Activated T-cell treated with anti-CD3 and anti-CD28 coated beads, Interleukin-2, amount 50 U/mL, for 4 hours (primary cell): ENCODE measurements at regions not wholly inside any gene's neighbourhood (a gene's known extent, or its start where the extent isn't known, plus 50 kb on each side); places are given as distances from the start of the nearest gene placed in this dataset.

Experiments
- ATAC-seq, 2 donors: fragments of 200-7000 bp; cut with Tn5 transposase; one replicate each; pipeline ENCODE4 v1.10.0; 2021
- DNase-seq: peaks from one replicate; pipeline ENCODE4 v3.0.0-alpha.2; 2020
- H3K27me3 Mint-ChIP-seq: one replicate; pipeline ENCODE4 v1.8.0; 2021; ENCODE audit warnings: low read depth, mixed read lengths
- H3K36me3 Mint-ChIP-seq: one replicate; pipeline ENCODE4 v1.8.0; 2022; ENCODE audit warnings: mixed read lengths; ENCODE audit not compliant: insufficient read depth
- H3K4me1 Mint-ChIP-seq: one replicate; pipeline ENCODE4 v1.8.0; 2021; ENCODE audit warnings: low read depth, mixed read lengths
- H3K4me3 Mint-ChIP-seq: one replicate; pipeline ENCODE4 v1.8.0; 2021; ENCODE audit warnings: mild to moderate bottlenecking, moderate library complexity, mixed read lengths
- H3K9me3 Mint-ChIP-seq: one replicate; pipeline ENCODE4 v1.8.0; 2021; ENCODE audit warnings: mixed read lengths

DNA sequence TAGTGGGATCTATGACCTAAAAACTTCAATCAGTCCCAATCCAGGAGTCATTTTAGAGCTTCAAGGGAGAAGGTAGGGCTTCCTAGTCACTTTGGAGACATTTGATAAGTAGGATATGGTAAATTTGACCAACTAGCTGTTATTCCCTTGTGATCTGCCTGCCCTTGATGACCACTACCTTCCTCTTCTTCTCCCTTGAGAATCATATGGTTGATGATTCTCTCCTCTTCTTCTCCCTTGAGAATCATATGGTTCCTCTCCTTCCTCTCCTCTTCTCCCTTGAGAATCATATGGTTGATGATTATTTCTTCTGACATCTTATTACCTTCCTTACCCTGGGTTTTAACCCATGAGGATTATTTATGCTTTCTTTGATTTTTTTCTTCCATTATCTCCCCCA, 482.6 kb upstream of the TENM3 start:
- DNase-seq (no peak), ATAC-seq (no peak)
- Mint-ChIP-seq H3K9me3 (peaks cover 3% of the 10 kb centered on the region), H3K36me3 (no peaks in the 10 kb centered on the region), H3K4me1 (no peaks in the 10 kb centered on the region), H3K27me3 (no peaks in the 10 kb centered on the region), H3K4me3 (no peak overlapping the region)

DNA sequence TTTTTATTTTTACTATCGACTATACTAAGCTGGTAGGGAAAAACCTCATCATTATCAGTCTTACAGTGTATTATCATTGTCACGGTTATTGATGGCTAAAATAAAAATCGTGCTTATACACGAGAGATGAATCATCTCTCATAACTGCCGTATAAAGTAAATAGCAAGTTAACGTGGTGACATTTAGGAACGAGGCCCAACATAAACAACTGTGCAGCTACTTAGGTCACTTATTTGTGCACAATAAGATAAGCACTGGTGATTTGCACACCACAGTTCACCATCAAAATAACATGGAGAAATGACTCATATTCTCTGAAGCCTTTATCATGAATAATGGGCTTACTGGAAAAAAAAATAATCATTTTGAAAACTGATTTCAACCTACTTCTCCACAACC, 482.0 kb upstream of the TENM3 start:
- Mint-ChIP-seq H3K27me3 (no peaks in the 10 kb centered on the region), H3K4me1 (no peaks in the 10 kb centered on the region), H3K36me3 (no peaks in the 10 kb centered on the region), H3K9me3 (peaks cover 3% of the 10 kb centered on the region), H3K4me3 (no peak overlapping the region)
- DNase-seq = no peak
- no peak for ATAC-seq

DNA sequence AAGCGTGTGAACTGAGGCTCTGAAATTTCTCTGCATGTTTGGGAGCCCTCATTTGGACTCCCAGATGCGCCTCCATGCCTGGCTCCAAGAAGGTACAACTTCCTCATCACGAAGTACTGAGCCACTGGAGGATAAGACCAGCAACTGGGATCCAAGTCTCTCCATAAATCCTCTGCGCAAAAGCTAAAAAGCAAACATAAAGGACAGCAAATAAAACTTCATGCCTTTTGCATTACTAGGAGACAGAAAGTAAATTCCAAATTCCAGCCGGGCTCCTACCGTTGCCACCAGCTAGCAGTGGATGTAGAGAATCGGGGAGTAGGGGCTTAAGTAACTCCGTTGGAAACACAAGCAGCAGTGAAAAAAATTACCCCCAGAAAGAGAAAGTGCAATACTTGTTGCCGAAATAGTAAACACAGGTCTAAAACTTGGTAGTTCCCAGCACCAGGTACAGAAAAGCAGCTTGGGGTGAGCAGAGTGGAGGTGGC, 477.1 kb upstream of the TENM3 start:
- Mint-ChIP-seq H3K9me3 (peaks cover 4% of the 10 kb centered on the region), H3K27me3 (no peaks in the 10 kb centered on the region), H3K4me3 (no peak overlapping the region), H3K36me3 (no peaks in the 10 kb centered on the region), H3K4me1 (no peaks in the 10 kb centered on the region)
- no peak for ATAC-seq
- DNase-seq = no peak

DNA sequence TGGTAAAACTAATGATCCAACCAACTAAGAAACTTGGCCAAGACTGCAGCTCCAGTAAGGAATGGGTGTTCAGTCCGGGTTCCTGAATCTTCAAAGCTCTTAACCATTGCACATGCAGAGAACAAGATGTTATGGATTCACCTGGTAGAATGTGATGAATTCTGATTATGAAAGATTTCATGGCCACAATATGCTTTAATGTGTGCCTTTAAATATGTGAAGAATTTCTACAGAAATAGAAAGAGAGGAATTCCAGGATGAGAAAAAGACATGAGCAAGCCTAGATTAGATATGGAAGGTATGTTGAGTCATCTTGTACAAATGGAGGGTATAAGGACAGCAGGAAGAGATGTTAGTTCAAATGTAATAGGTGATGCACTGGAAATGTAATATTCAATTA, 472.2 kb upstream of the TENM3 start:
- no peaks in the 10 kb centered on the region for H3K27me3 Mint-ChIP-seq
- H3K4me3 Mint-ChIP-seq = no peak overlapping the region
- H3K9me3 Mint-ChIP-seq = peaks cover 18% of the 10 kb centered on the region
- H3K4me1 Mint-ChIP-seq = no peaks in the 10 kb centered on the region
- DNase-seq (no peak), ATAC-seq (no peak)
- no peaks in the 10 kb centered on the region for H3K36me3 Mint-ChIP-seq

DNA sequence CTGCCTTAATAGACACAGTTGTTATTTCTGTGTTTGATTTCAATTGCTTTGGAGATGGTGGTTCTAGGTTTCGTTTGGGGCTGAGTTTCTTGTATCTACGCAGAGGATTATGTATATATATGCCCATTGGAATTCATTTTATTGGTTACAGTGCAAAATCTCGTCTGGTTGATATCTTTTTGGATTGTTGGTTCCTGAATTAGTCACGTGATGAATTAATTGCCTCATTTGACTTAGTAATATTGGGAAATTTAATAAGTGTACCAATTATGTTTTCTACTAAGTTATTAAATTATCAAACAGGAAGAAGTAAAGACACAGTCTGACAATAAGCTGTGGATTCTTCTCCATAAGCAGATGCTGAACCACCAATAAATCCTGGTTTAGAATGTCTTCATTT, 467.9 kb upstream of the TENM3 start:
- no peaks in the 10 kb centered on the region for H3K36me3 Mint-ChIP-seq
- ATAC-seq = no peak
- H3K27me3 Mint-ChIP-seq = no peaks in the 10 kb centered on the region
- no peak overlapping the region for H3K4me3 Mint-ChIP-seq
- H3K9me3 Mint-ChIP-seq = peaks cover 16% of the 10 kb centered on the region
- no peak for DNase-seq
- H3K4me1 Mint-ChIP-seq = no peaks in the 10 kb centered on the region

DNA sequence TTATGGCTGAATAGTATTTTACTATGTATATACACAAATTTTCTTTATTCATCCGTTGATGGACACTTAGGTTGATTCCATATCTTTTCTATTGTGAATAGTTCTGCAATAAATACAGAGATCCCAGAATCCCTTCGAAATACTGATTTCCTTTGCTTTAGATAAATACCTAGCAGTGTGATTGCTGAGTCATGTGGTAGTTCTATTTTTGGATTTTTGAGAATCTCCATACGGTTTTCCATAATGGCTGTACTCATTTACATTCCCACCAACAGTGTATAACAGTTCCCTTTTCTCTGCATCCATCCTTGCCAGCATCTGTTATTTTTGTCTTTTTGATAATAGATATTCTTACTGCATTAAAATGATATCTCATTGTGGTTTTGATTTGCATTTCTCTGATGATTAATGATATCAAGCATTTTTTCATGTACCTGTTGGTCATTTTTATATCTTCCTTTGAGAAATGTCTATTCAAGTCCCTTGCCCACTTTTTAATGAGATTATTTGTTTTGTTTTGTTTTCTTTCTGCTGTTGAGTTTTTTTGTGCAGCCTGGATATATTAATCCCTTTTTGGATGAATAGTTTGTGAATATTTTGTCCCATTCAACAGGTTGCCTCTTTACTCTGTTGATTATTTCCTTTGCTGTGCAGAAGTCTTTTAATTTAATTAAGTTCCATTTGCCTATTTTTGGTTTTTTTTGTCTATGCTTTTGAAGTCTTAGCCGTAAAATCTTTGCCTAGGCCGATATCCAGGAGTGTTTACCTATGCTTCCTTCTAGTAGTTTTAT, 466.7 kb upstream of the TENM3 start:
- ATAC-seq (no peak), DNase-seq (no peak)
- no peaks in the 10 kb centered on the region for H3K4me1 Mint-ChIP-seq
- H3K27me3 Mint-ChIP-seq = no peaks in the 10 kb centered on the region
- H3K36me3 Mint-ChIP-seq = no peaks in the 10 kb centered on the region
- peaks cover 16% of the 10 kb centered on the region for H3K9me3 Mint-ChIP-seq
- no peak overlapping the region for H3K4me3 Mint-ChIP-seq

DNA sequence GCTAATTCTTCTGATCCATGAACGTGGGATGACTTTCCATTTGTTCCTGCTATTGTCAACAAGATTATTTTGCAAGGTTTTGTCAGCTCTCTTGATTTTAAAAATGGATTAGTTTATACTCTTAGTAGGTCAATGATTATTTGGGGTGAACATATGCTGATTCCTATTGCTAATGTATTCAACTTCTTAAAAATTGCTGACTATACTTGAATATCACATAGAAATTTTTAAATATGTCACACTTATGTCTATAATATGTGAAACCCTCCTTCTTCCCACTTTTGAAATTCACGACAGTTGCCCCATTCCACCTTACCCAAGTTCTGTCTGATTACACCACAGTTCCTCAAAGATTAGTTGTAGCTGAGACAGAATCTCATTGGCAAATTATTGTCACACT, 465.7 kb upstream of the TENM3 start:
- Mint-ChIP-seq H3K36me3 (no peaks in the 10 kb centered on the region), H3K4me3 (no peak overlapping the region), H3K27me3 (no peaks in the 10 kb centered on the region), H3K4me1 (no peaks in the 10 kb centered on the region), H3K9me3 (peaks cover 16% of the 10 kb centered on the region)
- ATAC-seq = no peak
- DNase-seq = no peak

DNA sequence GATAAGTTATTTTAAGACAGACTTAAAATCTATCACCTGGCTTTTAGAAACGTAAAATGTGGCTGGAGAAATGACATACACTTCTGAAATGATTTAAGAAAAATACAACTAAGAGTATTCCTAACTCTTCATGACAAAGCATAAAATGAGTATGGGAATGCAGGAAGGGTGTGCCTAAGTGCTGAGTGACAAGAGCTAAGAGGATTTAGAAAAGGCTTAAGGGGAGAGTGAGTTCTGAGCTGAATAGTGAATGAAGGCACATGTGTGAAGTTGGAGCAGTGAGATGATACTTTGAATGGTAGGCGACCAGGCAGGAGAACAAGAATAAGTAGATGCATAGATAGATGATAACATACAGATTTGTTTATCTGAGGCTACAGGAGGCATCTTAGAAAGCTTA, 458.3 kb upstream of the TENM3 start:
- H3K4me1 Mint-ChIP-seq = no peaks in the 10 kb centered on the region
- H3K36me3 Mint-ChIP-seq = no peaks in the 10 kb centered on the region
- ATAC-seq (no peak), DNase-seq (no peak)
- H3K4me3 Mint-ChIP-seq = no peak overlapping the region
- H3K27me3 Mint-ChIP-seq = no peaks in the 10 kb centered on the region
- H3K9me3 Mint-ChIP-seq = peaks cover 9% of the 10 kb centered on the region

DNA sequence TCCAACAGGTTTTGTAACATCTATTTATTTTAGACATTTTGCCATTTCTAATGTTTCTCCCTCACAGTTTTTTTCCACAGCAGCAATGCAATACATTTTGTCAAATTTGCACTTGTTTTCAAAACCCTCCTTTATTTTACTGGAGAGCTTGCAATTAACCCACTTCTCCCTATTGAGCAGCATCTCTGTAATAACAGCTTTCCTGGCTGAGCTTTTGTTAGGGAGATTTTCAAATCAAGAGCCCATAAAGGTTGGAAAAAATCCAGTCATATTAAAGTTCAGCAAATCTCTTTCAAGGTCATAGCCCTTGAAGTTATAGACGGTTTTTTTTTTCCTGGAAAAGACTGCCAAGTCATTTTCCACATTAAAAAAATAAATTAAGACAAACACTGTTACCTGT, 450.6 kb upstream of the TENM3 start:
- Mint-ChIP-seq H3K9me3 (peaks cover 11% of the 10 kb centered on the region), H3K4me1 (no peaks in the 10 kb centered on the region), H3K36me3 (no peaks in the 10 kb centered on the region), H3K27me3 (no peaks in the 10 kb centered on the region), H3K4me3 (no peak overlapping the region)
- DNase-seq = no peak
- ATAC-seq = no peak

DNA sequence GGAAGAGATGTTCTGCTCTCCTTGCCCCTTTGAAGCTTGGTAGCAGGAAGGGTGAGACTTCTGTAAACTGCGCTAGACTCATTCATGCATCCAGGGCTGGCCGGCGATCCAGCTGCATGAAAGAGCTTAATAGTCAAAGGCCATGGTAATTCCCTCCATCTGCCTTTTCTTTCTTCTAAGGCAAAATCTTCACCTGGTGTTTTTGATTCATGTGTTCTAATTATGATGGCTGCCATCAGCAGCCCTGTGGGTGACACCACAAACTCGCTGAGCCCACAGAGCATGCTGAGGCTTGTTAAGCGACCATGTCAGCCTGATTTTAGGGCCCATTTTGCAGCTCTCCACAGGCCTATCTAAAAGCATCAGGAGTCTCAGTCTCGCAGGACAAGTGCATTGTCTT, 450.1 kb upstream of the TENM3 start:
- Mint-ChIP-seq H3K4me1 (no peaks in the 10 kb centered on the region), H3K36me3 (no peaks in the 10 kb centered on the region), H3K9me3 (peaks cover 11% of the 10 kb centered on the region), H3K27me3 (no peaks in the 10 kb centered on the region), H3K4me3 (no peak overlapping the region)
- ATAC-seq (no peak), DNase-seq (no peak)

DNA sequence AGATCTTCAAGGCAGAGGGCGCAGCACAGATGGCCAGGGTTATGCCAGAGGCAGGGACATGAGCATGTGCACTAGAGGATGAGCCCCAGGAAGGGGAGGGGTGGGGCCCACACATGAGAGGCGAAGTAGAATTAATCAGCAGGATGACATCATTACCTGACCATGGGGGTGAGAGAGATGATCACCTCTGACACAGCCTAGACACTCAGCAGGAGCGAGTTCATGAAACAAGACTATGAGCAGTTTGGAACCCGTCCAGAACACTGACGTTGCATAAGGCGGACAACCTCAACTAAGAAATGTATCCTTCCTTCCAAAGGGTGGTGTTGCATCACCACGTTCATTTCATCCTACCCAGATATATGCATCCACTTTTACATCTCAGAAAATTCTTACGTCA, 446.7 kb upstream of the TENM3 start:
- H3K36me3 Mint-ChIP-seq = no peaks in the 10 kb centered on the region

DNA sequence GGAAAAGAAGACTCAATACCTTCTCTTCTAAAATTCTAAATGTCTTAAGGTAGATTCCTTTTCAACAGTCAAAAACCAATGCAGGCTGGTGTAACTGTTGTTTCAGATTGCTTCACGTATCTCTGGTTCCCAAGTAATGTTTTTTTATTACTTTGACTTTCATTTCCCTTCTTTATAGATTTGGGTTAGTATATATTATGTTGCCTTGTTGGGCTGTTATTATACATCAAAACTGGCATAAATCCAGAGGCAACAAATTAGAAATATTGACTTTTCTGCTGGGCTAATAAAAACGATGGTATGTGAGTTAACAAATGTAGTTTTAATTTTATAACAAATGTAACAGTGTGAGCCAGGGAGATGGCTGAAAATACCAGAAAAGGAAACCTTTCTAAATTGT, 444.7 kb upstream of the TENM3 start:
- Mint-ChIP-seq H3K36me3 (no peaks in the 10 kb centered on the region), H3K4me1 (no peaks in the 10 kb centered on the region), H3K4me3 (no peak overlapping the region), H3K9me3 (peaks cover 11% of the 10 kb centered on the region), H3K27me3 (no peaks in the 10 kb centered on the region)
- no peak for ATAC-seq
- DNase-seq = no peak

More for the DNA sequence above, 446.7 kb upstream of the TENM3 start:
- ATAC-seq = no peak
- Mint-ChIP-seq H3K4me1 (no peaks in the 10 kb centered on the region), H3K9me3 (peaks cover 11% of the 10 kb centered on the region), H3K4me3 (no peak overlapping the region), H3K27me3 (no peaks in the 10 kb centered on the region)
- DNase-seq = no peak

DNA sequence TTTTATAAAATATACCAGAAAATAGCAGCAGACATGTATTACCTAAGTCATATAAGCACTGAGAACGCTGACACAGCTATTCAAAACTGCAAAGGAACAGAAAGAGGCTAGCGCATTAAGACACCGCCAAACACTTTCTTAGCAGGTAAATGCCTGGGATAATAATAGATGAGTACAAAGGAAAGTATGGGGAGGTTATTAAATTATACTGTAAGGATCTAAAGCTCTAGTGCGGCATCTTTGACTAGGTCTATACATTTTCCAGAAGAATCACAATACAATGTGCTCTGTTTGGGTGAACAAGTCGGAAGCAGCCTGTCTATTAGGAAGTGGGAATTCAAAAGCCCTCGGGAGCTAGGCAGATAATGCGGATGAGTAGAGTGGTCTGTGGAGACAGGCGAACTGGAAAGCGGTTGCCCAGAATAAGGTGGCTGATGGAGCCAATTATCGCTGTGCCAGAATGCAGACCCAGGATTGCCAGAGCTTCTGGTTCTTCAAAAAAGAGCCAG, 443.6 kb upstream of the TENM3 start:
- ATAC-seq (no peak), DNase-seq (no peak)
- no peaks in the 10 kb centered on the region for H3K27me3 Mint-ChIP-seq
- H3K4me1 Mint-ChIP-seq = no peaks in the 10 kb centered on the region
- no peak overlapping the region for H3K4me3 Mint-ChIP-seq
- no peaks in the 10 kb centered on the region for H3K36me3 Mint-ChIP-seq
- peaks cover 7% of the 10 kb centered on the region for H3K9me3 Mint-ChIP-seq

DNA sequence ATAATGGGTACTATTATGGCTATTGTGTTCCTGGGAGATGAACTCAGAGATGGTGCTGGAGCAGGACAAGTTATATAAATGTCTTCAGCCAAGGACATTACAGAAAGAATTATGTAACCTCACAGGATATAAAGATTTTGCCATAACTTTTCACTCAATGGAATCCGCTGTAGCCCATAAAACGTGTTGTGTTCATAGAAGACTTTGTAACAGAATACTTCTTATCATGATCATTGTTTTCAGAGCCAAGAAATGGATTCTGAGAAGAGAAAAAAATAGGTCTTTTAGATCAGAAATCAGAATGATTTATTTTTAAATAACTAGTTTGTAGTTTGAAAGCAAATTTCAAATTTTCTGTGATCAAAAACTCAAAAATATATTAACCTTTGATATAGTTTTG, 441.0 kb upstream of the TENM3 start:
- Mint-ChIP-seq H3K4me1 (no peaks in the 10 kb centered on the region), H3K27me3 (no peaks in the 10 kb centered on the region), H3K4me3 (no peak overlapping the region), H3K36me3 (no peaks in the 10 kb centered on the region), H3K9me3 (peaks cover 7% of the 10 kb centered on the region)
- no peak for DNase-seq
- ATAC-seq = no peak

DNA sequence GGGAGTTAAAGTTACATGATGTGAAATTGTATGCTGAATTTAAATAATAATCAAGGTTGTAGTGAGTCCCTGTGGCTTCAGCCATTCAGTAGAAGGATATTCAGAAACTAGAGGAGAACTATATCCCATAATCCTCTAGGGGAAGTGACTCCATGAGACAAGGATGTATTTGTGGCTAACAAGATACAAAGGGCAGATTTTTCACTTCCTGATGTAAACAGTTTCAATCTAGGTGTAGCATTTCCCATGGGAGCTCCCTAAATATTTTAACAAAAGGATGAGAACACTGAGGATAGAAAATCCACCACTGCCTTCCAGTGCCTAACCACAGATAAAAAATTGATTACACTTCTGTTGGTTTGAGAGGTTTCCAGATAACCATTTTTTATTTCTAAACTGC, 435.4 kb upstream of the TENM3 start:
- Mint-ChIP-seq H3K4me1 (no peaks in the 10 kb centered on the region), H3K36me3 (no peaks in the 10 kb centered on the region), H3K9me3 (peaks cover 8% of the 10 kb centered on the region), H3K27me3 (no peaks in the 10 kb centered on the region), H3K4me3 (no peak overlapping the region)
- ATAC-seq (no peak), DNase-seq (no peak)
